ENCODE measurements at regions not wholly inside any gene's neighbourhood (a gene's known extent, or its start where the extent isn't known, plus 50 kb on each side); places are given as distances from the start of the nearest gene placed in this dataset.

- ATAC-seq (ENCODE audit: low read depth in 2 of 2), result no peak
These were observed 732.0 kb upstream of the KIF2B start for GRCh38 chr17:53090770-53091169.

GRCh38 chr17:53088481-53088880, 734.2 kb upstream of the KIF2B start:
- H3K36me3 Mint-ChIP-seq, result no peaks in the 10 kb centered on the region
- no peaks in the 10 kb centered on the region for H3K4me1 ChIP-seq (ENCODE audit: control insufficient read depth, insufficient read depth, low read length, poor library complexity, severe bottlenecking)
- no peaks in the 10 kb centered on the region for H3K4me1 Mint-ChIP-seq
- DNase-seq, result no peak
- H3K9me3 ChIP-seq (ENCODE audit: control insufficient read depth in 2 of 2, low read length in 2 of 2), result no peaks in the 10 kb centered on the region
- H3K27me3 Mint-ChIP-seq, result no peaks in the 10 kb centered on the region
- no peaks in the 10 kb centered on the region for H3K27me3 ChIP-seq (ENCODE audit: control insufficient read depth, insufficient read depth, low read length)
- no peak overlapping the region for H3K4me3 Mint-ChIP-seq
- no peak overlapping the region for H3K4me3 ChIP-seq (ENCODE audit: low read depth, low read length)
- H3K27ac Mint-ChIP-seq, result no peak overlapping the region
- peaks cover 0 to 16% (median 4%) of the 10 kb centered on the region in 7 donors for H3K9me3 Mint-ChIP-seq
- ATAC-seq (ENCODE audit: low read depth in 2 of 2), result no peak
- H3K27ac ChIP-seq (ENCODE audit: insufficient read depth, low read length, poor library complexity, severe bottlenecking), result no peak overlapping the region
- H3K36me3 ChIP-seq (ENCODE audit: control insufficient read depth, insufficient read depth, low read length), result no peaks in the 10 kb centered on the region

More at GRCh38 chr17:53090770-53091169, 732.0 kb upstream of the KIF2B start:
- Histone ChIP-seq H3K27me3 (ENCODE audit: control insufficient read depth, insufficient read depth, low read length) (no peaks in the 10 kb centered on the region), H3K27ac (ENCODE audit: insufficient read depth, low read length, poor library complexity, severe bottlenecking) (no peak overlapping the region), H3K36me3 (ENCODE audit: control insufficient read depth, insufficient read depth, low read length) (no peaks in the 10 kb centered on the region), H3K4me1 (ENCODE audit: control insufficient read depth, insufficient read depth, low read length, poor library complexity, severe bottlenecking) (no peaks in the 10 kb centered on the region), H3K9me3 (ENCODE audit: control insufficient read depth in 2 of 2, low read length in 2 of 2) (no peaks in the 10 kb centered on the region), H3K4me3 (ENCODE audit: low read depth, low read length) (no peak overlapping the region)
- Mint-ChIP-seq H3K27ac (no peak overlapping the region), H3K9me3 (peaks cover 0 to 12% (median 1%) of the 10 kb centered on the region in 7 donors), H3K36me3 (no peaks in the 10 kb centered on the region), H3K4me1 (no peaks in the 10 kb centered on the region), H3K4me3 (no peak overlapping the region), H3K27me3 (no peaks in the 10 kb centered on the region)
- DNase-seq, result no peak

- no peak for DNase-seq
- H3K4me1 Mint-ChIP-seq, result no peaks in the 10 kb centered on the region
- H3K27me3 Mint-ChIP-seq, result no peaks in the 10 kb centered on the region
- H3K4me3 ChIP-seq (ENCODE audit: low read depth, low read length), result no peak overlapping the region
- H3K27ac Mint-ChIP-seq, result no peak overlapping the region
- peaks cover 0 to 23% (median 9%) of the 10 kb centered on the region in 7 donors for H3K9me3 Mint-ChIP-seq
- H3K9me3 ChIP-seq (ENCODE audit: control insufficient read depth in 2 of 2, low read length in 2 of 2), result peaks cover 0 to 4% of the 10 kb centered on the region in 2 experiments
- H3K4me3 Mint-ChIP-seq, result no peak overlapping the region
- no peaks in the 10 kb centered on the region for H3K36me3 Mint-ChIP-seq
- no peaks in the 10 kb centered on the region for H3K4me1 ChIP-seq (ENCODE audit: control insufficient read depth, insufficient read depth, low read length, poor library complexity, severe bottlenecking)
- no peak overlapping the region for H3K27ac ChIP-seq (ENCODE audit: insufficient read depth, low read length, poor library complexity, severe bottlenecking)
- H3K36me3 ChIP-seq (ENCODE audit: control insufficient read depth, insufficient read depth, low read length), result no peaks in the 10 kb centered on the region
- no peaks in the 10 kb centered on the region for H3K27me3 ChIP-seq (ENCODE audit: control insufficient read depth, insufficient read depth, low read length)
- no peak for ATAC-seq (ENCODE audit: low read depth in 2 of 2)
These were observed 761.3 kb upstream of the KIF2B start for GRCh38 chr17:53061446-53061845.

GRCh38 chr17:53058031-53058430, 764.7 kb upstream of the KIF2B start:
- DNase-seq (no peak), ATAC-seq (ENCODE audit: low read depth in 2 of 2) (no peak)
- Histone ChIP-seq H3K36me3 (ENCODE audit: control insufficient read depth, insufficient read depth, low read length) (no peaks in the 10 kb centered on the region), H3K9me3 (ENCODE audit: control insufficient read depth in 2 of 2, low read length in 2 of 2) (peaks cover 0 to 4% of the 10 kb centered on the region in 2 experiments), H3K4me3 (ENCODE audit: low read depth, low read length) (no peak overlapping the region), H3K27me3 (ENCODE audit: control insufficient read depth, insufficient read depth, low read length) (no peaks in the 10 kb centered on the region), H3K27ac (ENCODE audit: insufficient read depth, low read length, poor library complexity, severe bottlenecking) (no peak overlapping the region), H3K4me1 (ENCODE audit: control insufficient read depth, insufficient read depth, low read length, poor library complexity, severe bottlenecking) (no peaks in the 10 kb centered on the region)
- no peaks in the 10 kb centered on the region for H3K36me3 Mint-ChIP-seq
- H3K4me3 Mint-ChIP-seq, result no peak overlapping the region
- no peak overlapping the region for H3K27ac Mint-ChIP-seq
- no peaks in the 10 kb centered on the region for H3K27me3 Mint-ChIP-seq
- no peaks in the 10 kb centered on the region for H3K4me1 Mint-ChIP-seq
- H3K9me3 Mint-ChIP-seq, result peaks cover 0 to 17% (median 5%) of the 10 kb centered on the region in 7 donors

- H3K4me1 Mint-ChIP-seq, result no peaks in the 10 kb centered on the region
- H3K27me3 ChIP-seq (ENCODE audit: control insufficient read depth, insufficient read depth, low read length), result no peaks in the 10 kb centered on the region
- H3K27me3 Mint-ChIP-seq, result no peaks in the 10 kb centered on the region
- no peak overlapping the region for H3K27ac ChIP-seq (ENCODE audit: insufficient read depth, low read length, poor library complexity, severe bottlenecking)
- no peaks in the 10 kb centered on the region for H3K4me1 ChIP-seq (ENCODE audit: control insufficient read depth, insufficient read depth, low read length, poor library complexity, severe bottlenecking)
- H3K4me3 Mint-ChIP-seq, result no peak overlapping the region
- H3K36me3 ChIP-seq (ENCODE audit: control insufficient read depth, insufficient read depth, low read length), result no peaks in the 10 kb centered on the region
- DNase-seq (no peak), ATAC-seq (ENCODE audit: low read depth in 2 of 2) (no peak)
- peaks cover 0 to 6% of the 10 kb centered on the region in 2 experiments for H3K9me3 ChIP-seq (ENCODE audit: control insufficient read depth in 2 of 2, low read length in 2 of 2)
- H3K9me3 Mint-ChIP-seq, result peaks cover 1 to 45% (median 9%) of the 10 kb centered on the region in 7 donors
- H3K36me3 Mint-ChIP-seq, result no peaks in the 10 kb centered on the region
- no peak overlapping the region for H3K27ac Mint-ChIP-seq
- H3K4me3 ChIP-seq (ENCODE audit: low read depth, low read length), result no peak overlapping the region
These were observed 775.9 kb upstream of the KIF2B start for GRCh38 chr17:53046781-53047180.

GRCh38 chr17:53039981-53040380, 782.7 kb upstream of the KIF2B start:
- Histone ChIP-seq H3K36me3 (ENCODE audit: control insufficient read depth, insufficient read depth, low read length) (no peaks in the 10 kb centered on the region), H3K4me3 (ENCODE audit: low read depth, low read length) (no peak overlapping the region), H3K27ac (ENCODE audit: insufficient read depth, low read length, poor library complexity, severe bottlenecking) (no peak overlapping the region), H3K9me3 (ENCODE audit: control insufficient read depth in 2 of 2, low read length in 2 of 2) (no peaks in the 10 kb centered on the region), H3K4me1 (ENCODE audit: control insufficient read depth, insufficient read depth, low read length, poor library complexity, severe bottlenecking) (no peaks in the 10 kb centered on the region), H3K27me3 (ENCODE audit: control insufficient read depth, insufficient read depth, low read length) (no peaks in the 10 kb centered on the region)
- Mint-ChIP-seq H3K4me3 (no peak overlapping the region), H3K27ac (no peak overlapping the region), H3K4me1 (no peaks in the 10 kb centered on the region), H3K27me3 (no peaks in the 10 kb centered on the region), H3K9me3 (peaks cover 0 to 11% (median 6%) of the 10 kb centered on the region in 7 donors), H3K36me3 (no peaks in the 10 kb centered on the region)
- ATAC-seq (ENCODE audit: low read depth in 2 of 2) (no peak), DNase-seq (no peak)

GRCh38 chr17:53033297-53033696, 789.4 kb upstream of the KIF2B start:
- Mint-ChIP-seq H3K27me3 (no peaks in the 10 kb centered on the region), H3K4me3 (no peak overlapping the region), H3K27ac (no peak overlapping the region), H3K36me3 (no peaks in the 10 kb centered on the region), H3K4me1 (no peaks in the 10 kb centered on the region), H3K9me3 (peaks cover 3 to 18% (median 9%) of the 10 kb centered on the region in 7 donors)
- ATAC-seq (ENCODE audit: low read depth in 2 of 2), result no peak
- H3K27ac ChIP-seq (ENCODE audit: insufficient read depth, low read length, poor library complexity, severe bottlenecking), result no peak overlapping the region
- H3K36me3 ChIP-seq (ENCODE audit: control insufficient read depth, insufficient read depth, low read length), result no peaks in the 10 kb centered on the region
- no peak overlapping the region for H3K4me3 ChIP-seq (ENCODE audit: low read depth, low read length)
- no peak for DNase-seq
- peaks cover 0 to 6% of the 10 kb centered on the region in 2 experiments for H3K9me3 ChIP-seq (ENCODE audit: control insufficient read depth in 2 of 2, low read length in 2 of 2)
- H3K27me3 ChIP-seq (ENCODE audit: control insufficient read depth, insufficient read depth, low read length), result no peaks in the 10 kb centered on the region
- no peaks in the 10 kb centered on the region for H3K4me1 ChIP-seq (ENCODE audit: control insufficient read depth, insufficient read depth, low read length, poor library complexity, severe bottlenecking)

GRCh38 chr17:53032861-53033271, 789.9 kb upstream of the KIF2B start:
- DNase-seq, result peak in 1 of 3 donors; percentile 1
- Mint-ChIP-seq H3K36me3 (no peaks in the 10 kb centered on the region), H3K4me3 (no peak overlapping the region), H3K4me1 (no peaks in the 10 kb centered on the region), H3K27ac (no peak overlapping the region), H3K9me3 (peaks cover 3 to 21% (median 9%) of the 10 kb centered on the region in 7 donors), H3K27me3 (no peaks in the 10 kb centered on the region)
- no peaks in the 10 kb centered on the region for H3K36me3 ChIP-seq (ENCODE audit: control insufficient read depth, insufficient read depth, low read length)
- H3K4me1 ChIP-seq (ENCODE audit: control insufficient read depth, insufficient read depth, low read length, poor library complexity, severe bottlenecking), result no peaks in the 10 kb centered on the region
- H3K27me3 ChIP-seq (ENCODE audit: control insufficient read depth, insufficient read depth, low read length), result no peaks in the 10 kb centered on the region
- H3K9me3 ChIP-seq (ENCODE audit: control insufficient read depth in 2 of 2, low read length in 2 of 2), result peaks cover 0 to 6% of the 10 kb centered on the region in 2 experiments
- H3K27ac ChIP-seq (ENCODE audit: insufficient read depth, low read length, poor library complexity, severe bottlenecking), result no peak overlapping the region
- no peak for ATAC-seq (ENCODE audit: low read depth in 2 of 2)
- no peak overlapping the region for H3K4me3 ChIP-seq (ENCODE audit: low read depth, low read length)

Measured in CD4-positive, CD25-positive, alpha-beta regulatory T cell (primary cell).